GM23338 (cell line): ENCODE measurements at regions not wholly inside any gene's neighbourhood (a gene's known extent, or its start where the extent isn't known, plus 50 kb on each side); places are given as distances from the start of the nearest gene placed in this dataset.

ENCODE experiments used
- ATAC-seq: fragments of 200-7000 bp; cut with Tn5 transposase; 3 replicates; pipeline ENCODE4 v1.9.1; 2020
- DNase-seq: peaks from one replicate; pipeline ENCODE4 v3.0.0-alpha.2; 2015; ENCODE audit warnings: low spot score
- H2AFZ ChIP-seq: fragments of 200-600 bp; sonication (generic); 2 replicates; pipeline ENCODE4 v1.8.0; 2016; ENCODE audit warnings: antibody characterized with exemption, mild to moderate bottlenecking, moderate library complexity
- H3F3A ChIP-seq: fragments of 200-600 bp; sonication (generic); replicated peaks from 2 replicates; pipeline ENCODE4 v1.8.0; 2017; ENCODE audit warnings: antibody characterized with exemption, mixed run types, low read depth
- H3K27ac ChIP-seq: fragments of 200-600 bp; sonication (generic); 2 replicates; pipeline ENCODE4 v1.6.1; 2016; ENCODE audit warnings: low read depth
- H3K27me3 ChIP-seq: fragments of 200-600 bp; sonication (generic); 2 replicates; pipeline ENCODE4 v1.8.0; 2016; ENCODE audit warnings: mild to moderate bottlenecking, mixed run types, moderate library complexity; ENCODE audit not compliant: insufficient read depth
- H3K36me3 ChIP-seq: fragments of 200-600 bp; sonication (generic); 2 replicates; pipeline ENCODE4 v1.8.0; 2016; ENCODE audit warnings: mild to moderate bottlenecking; ENCODE audit not compliant: insufficient read depth
- H3K4me1 ChIP-seq: fragments of 200-600 bp; sonication (generic); 2 replicates; pipeline ENCODE4 v1.8.0; 2016; ENCODE audit warnings: mild to moderate bottlenecking, moderate library complexity; ENCODE audit not compliant: insufficient read depth
- H3K4me2 ChIP-seq: fragments of 200-600 bp; sonication (generic); 2 replicates; pipeline ENCODE4 v1.7.1; 2017; ENCODE audit warnings: mixed run types
- H3K4me3 ChIP-seq: fragments of 200-600 bp; sonication (generic); 2 replicates; pipeline ENCODE4 v1.6.1; 2016; ENCODE audit warnings: mixed run types
- H3K79me2 ChIP-seq: fragments of 200-600 bp; sonication (generic); replicated peaks from 2 replicates; pipeline ENCODE4 v1.8.0; 2017; ENCODE audit warnings: mild to moderate bottlenecking; ENCODE audit not compliant: insufficient read depth
- H3K9me2 ChIP-seq: fragments of 200-600 bp; sonication (generic); 2 replicates; pipeline ENCODE4 v1.8.0; 2017; ENCODE audit not compliant: insufficient read depth
- H4K20me1 ChIP-seq: fragments of 200-600 bp; sonication (generic); replicated peaks from 2 replicates; pipeline ENCODE4 v1.8.0; 2017; ENCODE audit warnings: mild to moderate bottlenecking; ENCODE audit not compliant: insufficient read depth
- H3K27ac Mint-ChIP-seq: 2 replicates; pipeline ENCODE4 v1.8.0; 2020; ENCODE audit warnings: inconsistent platforms, mild to moderate bottlenecking, moderate library complexity, mixed read lengths
- H3K27me3 Mint-ChIP-seq: 3 replicates; pipeline ENCODE4 v1.8.0; 2022; ENCODE audit warnings: low read depth, mild to moderate bottlenecking, moderate library complexity, mixed read lengths, inconsistent platforms; ENCODE audit not compliant: insufficient read depth, poor library complexity
- H3K36me3 Mint-ChIP-seq: 3 replicates; pipeline ENCODE4 v1.8.0; 2021; ENCODE audit warnings: low read depth, mild to moderate bottlenecking, inconsistent platforms, moderate library complexity, mixed read lengths
- H3K4me1 Mint-ChIP-seq: 3 replicates; pipeline ENCODE4 v1.8.0; 2020; ENCODE audit warnings: mild to moderate bottlenecking, inconsistent platforms, mixed read lengths
- H3K4me3 Mint-ChIP-seq: 3 replicates; pipeline ENCODE4 v1.8.0; 2021; ENCODE audit warnings: moderate library complexity, mild to moderate bottlenecking, inconsistent platforms, mixed read lengths
- H3K9me3 Mint-ChIP-seq: 3 replicates; pipeline ENCODE4 v1.8.0; 2020; ENCODE audit warnings: moderate library complexity, mild to moderate bottlenecking, inconsistent platforms, mixed read lengths
- CREB1 ChIP-seq: fragments of 250-450 bp; sonication (Bioruptor Pico); IDR thresholded peaks from 2 replicates; pipeline ENCODE4 v1.5.0; 2020; ENCODE audit warnings: low read depth, mild to moderate bottlenecking, moderate library complexity
- CTCF ChIP-seq, 2 experiments: fragments of 200-600 bp in 1 of 2; sonication (generic) in 1 of 2; conservative IDR thresholded peaks; 2 replicates each; pipeline versions ENCODE4 v1.5.1 to v1.6.1; 2016 to 2017; ENCODE audit warnings: antibody characterized with exemption in 2 of 2, low read depth in 2 of 2, mild to moderate bottlenecking in 2 of 2, moderate library complexity in 1 of 2
- ETS1 ChIP-seq: IDR thresholded peaks from 2 replicates; pipeline ENCODE4 v1.6.1; 2016; ENCODE audit warnings: antibody characterized with exemption
- EZH2 ChIP-seq: fragments of 200-600 bp; sonication (generic); IDR thresholded peaks from one replicate; pipeline ENCODE4 v1.8.0; 2017; ENCODE audit warnings: antibody characterized with exemption, mild to moderate bottlenecking, low read depth; ENCODE audit not compliant: unreplicated experiment
- EZH2phosphoT487 ChIP-seq: fragments of 200-600 bp; sonication (generic); IDR thresholded peaks from one replicate; pipeline ENCODE4 v1.8.1; 2018; ENCODE audit warnings: antibody characterized with exemption; ENCODE audit not compliant: unreplicated experiment
- JUNB ChIP-seq: IDR thresholded peaks from one replicate; pipeline ENCODE4 v1.6.1; 2016; ENCODE audit warnings: antibody characterized with exemption; ENCODE audit not compliant: unreplicated experiment
- REST ChIP-seq: IDR thresholded peaks from one replicate; pipeline ENCODE4 v1.6.1; 2018; ENCODE audit warnings: antibody characterized with exemption; ENCODE audit not compliant: unreplicated experiment
- STAT1 ChIP-seq: IDR thresholded peaks from one replicate; pipeline ENCODE4 v1.6.1; 2016; ENCODE audit warnings: antibody characterized with exemption; ENCODE audit not compliant: unreplicated experiment
- ZNF114 ChIP-seq: fragments of 250-450 bp; sonication (Bioruptor Pico); IDR thresholded peaks from 2 replicates; pipeline ENCODE4 v1.5.0; 2020; ENCODE audit warnings: mild to moderate bottlenecking, moderate library complexity
- ZNF331 ChIP-seq: fragments of 250-450 bp; sonication (Bioruptor Pico); IDR thresholded peaks from 2 replicates; pipeline ENCODE4 v1.5.0; 2020; ENCODE audit warnings: low read depth, mild to moderate bottlenecking, moderate library complexity
- ZNF462 ChIP-seq: fragments of 250-450 bp; sonication (Bioruptor Pico); IDR thresholded peaks from 2 replicates; pipeline ENCODE4 v1.5.0; 2020; ENCODE audit warnings: mild to moderate bottlenecking, moderate library complexity

GRCh38 chr3:177959188-177959587 is 577.0 kb upstream of the KCNMB2 start:
- no peak for DNase-seq
- Histone ChIP-seq H3K79me2 (no peaks in the 10 kb centered on the region), H3K27ac (no peak overlapping the region), H2AFZ (no peak overlapping the region), H3F3A (no peaks in the 10 kb centered on the region), H4K20me1 (no peaks in the 10 kb centered on the region), H3K36me3 (no peaks in the 10 kb centered on the region), H3K27me3 (no peaks in the 10 kb centered on the region), H3K9me2 (no peaks in the 10 kb centered on the region), H3K4me2 (no peak overlapping the region), H3K4me1 (no peaks in the 10 kb centered on the region), H3K4me3 (no peak overlapping the region)
- no peaks in the 10 kb centered on the region for H3K36me3 Mint-ChIP-seq
- TF ChIP-seq STAT1: no peak
- no peak for TF ChIP-seq EZH2
- no peak for TF ChIP-seq CTCF (conservative IDR thresholded peaks at IDR 0.05; ENCODE audit: low read depth in 2 of 2)
- no peak for TF ChIP-seq ZNF462
- no peak for ATAC-seq
- H3K4me3 Mint-ChIP-seq: no peak overlapping the region
- H3K4me1 Mint-ChIP-seq: no peaks in the 10 kb centered on the region; the same call in 2 of the 3 replicates
- H3K27me3 Mint-ChIP-seq: no peaks in the 10 kb centered on the region
- no peak overlapping the region for H3K27ac Mint-ChIP-seq
- no peaks in the 10 kb centered on the region for H3K9me3 Mint-ChIP-seq

- no peaks in the 10 kb centered on the region; the same call in 2 of the 3 replicates for H3K4me1 Mint-ChIP-seq
- TF ChIP-seq JUNB: no peak
- TF ChIP-seq REST: no peak
- TF ChIP-seq EZH2phosphoT487: no peak
- TF ChIP-seq ZNF331: no peak
- TF ChIP-seq ETS1: no peak
- TF ChIP-seq ZNF114: no peak
- TF ChIP-seq CREB1 (CRISPR knock-in tag): no peak
Observed at GRCh38 chr3:177960014-177960413, 576.2 kb upstream of the KCNMB2 start.

More at GRCh38 chr3:177960014-177960413, 576.2 kb upstream of the KCNMB2 start:
- Histone ChIP-seq H3K4me2 (no peak overlapping the region), H3K27ac (no peak overlapping the region), H4K20me1 (no peaks in the 10 kb centered on the region), H3K36me3 (no peaks in the 10 kb centered on the region), H3K27me3 (no peaks in the 10 kb centered on the region), H3F3A (no peaks in the 10 kb centered on the region), H3K79me2 (no peaks in the 10 kb centered on the region), H3K4me3 (no peak overlapping the region), H2AFZ (no peak overlapping the region), H3K4me1 (no peaks in the 10 kb centered on the region), H3K9me2 (no peaks in the 10 kb centered on the region)
- Mint-ChIP-seq H3K36me3 (no peaks in the 10 kb centered on the region), H3K9me3 (no peaks in the 10 kb centered on the region), H3K27ac (no peak overlapping the region), H3K27me3 (no peaks in the 10 kb centered on the region), H3K4me3 (no peak overlapping the region)
- no peak for ATAC-seq
- no peak for DNase-seq
